MCF 10A (cell line): ENCODE measurements at regions not wholly inside any gene's neighbourhood (a gene's known extent, or its start where the extent isn't known, plus 50 kb on each side); places are given as distances from the start of the nearest gene placed in this dataset.

Experiments used
- BruUV-seq: library from RNA; stranded (reverse); fragments of 400-500 nt; replicated peaks from 2 replicates; lab custom pipeline; 2021; lab: Mats Ljungman, UMichigan
- CTCF ChIA-PET: fragments of 300-600 bp; sonication (Branson Sonifier 250); formaldehyde crosslinking; extraction: SDS; loops from one replicate; lab custom pipeline; 2021; ENCODE audit warnings: antibody characterized with exemption, inconsistent platforms; lab: Yijun Ruan, JAX
- POLR2A ChIA-PET: fragments of 300-600, 350-650 bp; sonication (Branson Sonifier 250); formaldehyde crosslinking; extraction: SDS; loops from one replicate; lab custom pipeline; 2020; ENCODE audit warnings: antibody characterized with exemption, inconsistent platforms; lab: Yijun Ruan, JAX
- DNase-seq: peaks from one replicate; pipeline ENCODE4 v3.0.0-alpha.2; 2018; ENCODE audit not compliant: unreplicated experiment
- H3K27ac Mint-ChIP-seq: one replicate; pipeline ENCODE4 v1.8.0; 2022; ENCODE audit warnings: mild to moderate bottlenecking, low read depth, mixed read lengths; ENCODE audit not compliant: unreplicated experiment
- H3K27me3 Mint-ChIP-seq: one replicate; pipeline ENCODE4 v1.8.0; 2022; ENCODE audit warnings: mixed read lengths; ENCODE audit not compliant: insufficient read depth, unreplicated experiment
- H3K36me3 Mint-ChIP-seq: one replicate; pipeline ENCODE4 v1.8.0; 2022; ENCODE audit warnings: mild to moderate bottlenecking, moderate library complexity, mixed read lengths; ENCODE audit not compliant: insufficient read depth, unreplicated experiment
- H3K4me1 Mint-ChIP-seq: one replicate; pipeline ENCODE4 v1.8.0; 2022; ENCODE audit warnings: mixed read lengths; ENCODE audit not compliant: insufficient read depth, unreplicated experiment
- H3K4me3 Mint-ChIP-seq: one replicate; pipeline ENCODE4 v1.8.0; 2022; ENCODE audit warnings: mild to moderate bottlenecking, moderate library complexity, mixed read lengths; ENCODE audit not compliant: unreplicated experiment
- H3K9me3 Mint-ChIP-seq: one replicate; pipeline ENCODE4 v1.8.0; 2022; ENCODE audit warnings: mixed read lengths; ENCODE audit not compliant: unreplicated experiment
- CTCF ChIP-seq: fragments of 200-600 bp; IDR thresholded peaks from one replicate; pipeline ENCODE4 v1.8.0; 2022; ENCODE audit warnings: antibody characterized with exemption, mild to moderate bottlenecking; ENCODE audit not compliant: unreplicated experiment
- intact Hi-C: fragments of 100-400 bp; cut with micrococcal nuclease; formaldehyde crosslinking; loops from 2 replicates; pipeline ENCODE4 v1.14.1; 2022

DNA sequence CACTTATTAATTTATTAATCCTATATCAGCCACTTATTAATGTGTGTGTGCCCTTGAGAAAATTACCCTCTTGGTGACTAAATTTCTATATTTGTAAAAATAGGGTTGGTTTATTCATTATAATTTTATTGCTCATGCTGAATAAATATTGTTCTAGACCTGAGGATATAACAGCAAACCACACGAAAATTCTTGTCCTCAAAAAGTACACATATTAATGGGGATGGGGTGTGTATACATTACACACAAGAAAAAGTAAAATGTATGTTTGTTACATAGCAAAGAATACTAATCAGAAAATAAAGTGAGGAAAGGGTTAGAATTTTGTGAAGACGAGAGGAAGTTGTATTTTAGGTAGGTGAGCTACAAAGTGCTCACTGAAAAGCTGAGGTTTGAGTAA is 1068.9 kb upstream of the RAG2 start:
- POLR2A ChIA-PET, result no interaction called here

GRCh38 chr11:37657645-37658044 is 1059.6 kb upstream of the RAG2 start:
- H3K27ac Mint-ChIP-seq, result no peak overlapping the region
- H3K27me3 Mint-ChIP-seq, result no peaks in the 10 kb centered on the region
- H3K9me3 Mint-ChIP-seq, result no peaks in the 10 kb centered on the region
- peak; percentile 37 for TF ChIP-seq CTCF
- H3K36me3 Mint-ChIP-seq, result no peaks in the 10 kb centered on the region
- BruUV-seq, result no TSS peak
- ChIA-PET POLR2A (no interaction called here), CTCF (no interaction called here)
- H3K4me3 Mint-ChIP-seq, result no peak overlapping the region
- H3K4me1 Mint-ChIP-seq, result no peaks in the 10 kb centered on the region
- DNase-seq, result peak; percentile 36
- intact Hi-C loops, result loop anchor here (5.0 kb wide), 1 partner anchor 1710 kb away; no protein-coding TSS in a partner anchor

More for the DNA sequence above, 1068.9 kb upstream of the RAG2 start:
- Mint-ChIP-seq H3K4me3 (no peak overlapping the region), H3K9me3 (no peaks in the 10 kb centered on the region), H3K4me1 (no peaks in the 10 kb centered on the region), H3K36me3 (no peaks in the 10 kb centered on the region), H3K27me3 (no peaks in the 10 kb centered on the region), H3K27ac (no peak overlapping the region)
- no peak for TF ChIP-seq CTCF
- CTCF ChIA-PET, result no interaction called here
- no TSS peak for BruUV-seq
- intact Hi-C loops, result no loop called here
- DNase-seq, result no peak

DNA sequence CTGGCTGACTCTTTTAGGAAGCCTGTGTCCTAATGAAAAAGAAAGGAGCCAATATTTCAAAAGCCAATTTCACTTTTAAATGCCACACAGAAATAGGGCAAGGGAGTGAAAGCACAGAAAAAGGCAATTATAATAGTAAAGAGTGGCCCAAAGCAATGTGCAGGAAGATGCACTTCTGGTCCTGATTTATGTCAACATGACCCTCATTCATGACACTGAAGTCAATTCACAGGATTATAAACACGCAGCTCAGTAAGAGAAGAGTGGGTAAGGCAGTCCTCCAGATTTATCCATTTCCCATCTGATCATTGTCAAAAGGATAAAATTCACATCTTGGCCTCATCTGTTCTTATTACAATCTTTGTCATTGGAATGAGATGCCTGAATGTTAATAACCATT is 1049.7 kb upstream of the RAG2 start:
- no peak overlapping the region for H3K4me3 Mint-ChIP-seq
- H3K27ac Mint-ChIP-seq, result no peak overlapping the region
- no peaks in the 10 kb centered on the region for H3K9me3 Mint-ChIP-seq
- no peak for DNase-seq
- intact Hi-C loops, result no loop called here
- peaks cover 6% of the 10 kb centered on the region for H3K36me3 Mint-ChIP-seq
- BruUV-seq, result no TSS peak
- POLR2A ChIA-PET, result no interaction called here
- no peaks in the 10 kb centered on the region for H3K4me1 Mint-ChIP-seq
- TF ChIP-seq CTCF, result no peak
- CTCF ChIA-PET, result interaction anchor here (0.5 to 0.7 kb wide), 2 partner anchors 22 to 781 kb away, joined by 3 read pairs; no protein-coding TSS in a partner anchor
- H3K27me3 Mint-ChIP-seq, result no peaks in the 10 kb centered on the region

DNA sequence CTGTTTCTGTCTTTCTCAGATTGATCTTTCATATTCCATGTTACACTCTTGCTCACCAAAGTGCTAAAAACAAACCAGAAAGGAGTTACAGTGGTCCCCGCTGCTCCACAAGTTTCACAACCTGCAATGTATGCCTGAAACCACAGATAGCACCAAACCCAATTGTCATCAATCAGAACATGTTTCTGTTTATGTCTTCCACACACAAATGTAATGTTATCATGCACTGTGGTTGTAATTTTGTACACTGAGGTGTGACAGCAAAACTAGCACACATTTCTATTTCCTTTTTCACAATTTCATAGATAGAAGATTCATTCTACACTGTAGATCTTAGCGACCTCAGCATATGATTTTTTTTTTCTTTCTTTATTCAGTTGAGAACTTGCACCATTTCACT is 1045.9 kb upstream of the RAG2 start:
- TF ChIP-seq CTCF, result no peak
- CTCF ChIA-PET, result no interaction called here

More for the DNA sequence above, 1045.9 kb upstream of the RAG2 start:
- no TSS peak for BruUV-seq
- no peaks in the 10 kb centered on the region for H3K4me1 Mint-ChIP-seq
- H3K9me3 Mint-ChIP-seq, result peaks cover 7% of the 10 kb centered on the region
- intact Hi-C loops, result no loop called here
- POLR2A ChIA-PET, result no interaction called here
- H3K4me3 Mint-ChIP-seq, result no peak overlapping the region
- H3K27me3 Mint-ChIP-seq, result no peaks in the 10 kb centered on the region
- H3K36me3 Mint-ChIP-seq, result no peaks in the 10 kb centered on the region
- no peak overlapping the region for H3K27ac Mint-ChIP-seq
- no peak for DNase-seq
